COLO668 (cell line): ENCODE measurements at regions not wholly inside any gene's neighbourhood (a gene's known extent, or its start where the extent isn't known, plus 50 kb on each side); places are given as distances from the start of the nearest gene placed in this dataset.

Experiments used
- DNase-seq: peaks from one replicate; lab custom pipeline; 2025; ENCODE audit not compliant: unreplicated experiment; lab: John Stamatoyannopoulos, UW

- DNase-seq, result no peak
Measured at GRCh38 chr20:23186808-23187207, 100.7 kb upstream of the CD93 start.

GRCh38 chr20:23180451-23180921, 94.4 kb upstream of the CD93 start:
- DNase-seq, result no peak

- DNase-seq, result no peak
Measured at GRCh38 chr20:23179766-23180403, 93.8 kb upstream of the CD93 start.

- DNase-seq, result no peak
Measured at GRCh38 chr20:23178806-23179205, 92.7 kb upstream of the CD93 start.

- no peak for DNase-seq
Measured at GRCh38 chr20:23174821-23175220, 88.7 kb upstream of the CD93 start.

GRCh38 chr20:23167431-23167830, 81.3 kb upstream of the CD93 start:
- DNase-seq, result no peak

GRCh38 chr20:23166563-23166962, 80.4 kb upstream of the CD93 start:
- no peak for DNase-seq

- no peak for DNase-seq
Measured at GRCh38 chr20:23165964-23166363, 79.8 kb upstream of the CD93 start.

- no peak for DNase-seq
Measured at GRCh38 chr20:23165307-23165750, 79.2 kb upstream of the CD93 start.

GRCh38 chr20:23164176-23164601, 78.1 kb upstream of the CD93 start:
- DNase-seq, result no peak

GRCh38 chr20:23163562-23163961, 77.4 kb upstream of the CD93 start:
- no peak for DNase-seq

GRCh38 chr20:23162887-23163286, 76.8 kb upstream of the CD93 start:
- DNase-seq, result no peak

GRCh38 chr20:23161968-23162696, 76.0 kb upstream of the CD93 start:
- DNase-seq, result peak; percentile 79

- no peak for DNase-seq
Measured at GRCh38 chr20:23161244-23161891, 75.2 kb upstream of the CD93 start.

GRCh38 chr20:23160536-23161243, 74.6 kb upstream of the CD93 start:
- DNase-seq, result no peak

GRCh38 chr20:23159947-23160318, 73.8 kb upstream of the CD93 start:
- no peak for DNase-seq

GRCh38 chr20:23159256-23159946, 73.3 kb upstream of the CD93 start:
- DNase-seq, result no peak

GRCh38 chr20:23157734-23158133, 71.6 kb upstream of the CD93 start:
- no peak for DNase-seq

- no peak for DNase-seq
Measured at GRCh38 chr20:23156842-23157423, 70.8 kb upstream of the CD93 start.

- DNase-seq, result no peak
Measured at GRCh38 chr20:23156170-23156841, 70.2 kb upstream of the CD93 start.
